ENCODE measurements at regions not wholly inside any gene's neighbourhood (a gene's known extent, or its start where the extent isn't known, plus 50 kb on each side); places are given as distances from the start of the nearest gene placed in this dataset.

DNA sequence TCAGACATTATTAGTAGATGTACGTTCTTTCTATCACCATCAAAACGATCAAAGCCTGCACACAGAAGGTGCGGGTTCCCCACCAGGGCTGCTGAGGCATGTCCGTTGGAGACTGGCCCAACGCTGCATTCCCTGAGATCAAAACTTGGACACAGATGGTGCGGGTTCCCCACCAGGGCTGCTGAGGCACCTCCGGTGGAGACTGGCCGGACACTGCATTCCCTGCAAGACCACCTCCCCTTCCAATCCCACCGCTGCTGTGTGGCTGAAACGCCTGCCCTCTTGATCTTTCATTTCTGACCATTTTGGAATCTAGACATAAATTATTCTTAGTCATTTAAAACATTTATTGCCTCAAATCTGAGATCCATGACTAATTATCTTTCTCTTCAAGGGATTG lies 254.2 kb upstream of the SALL3 start:
- FAIRE-seq: no peak
- no peaks in the 10 kb centered on the region for H3K36me3 ChIP-seq (ENCODE audit: control insufficient read depth in 2 of 2, extremely low read depth in 1 of 2, insufficient read depth in 2 of 2, low read length in 2 of 2)
- H3K9me1 ChIP-seq (ENCODE audit: control insufficient read depth, extremely low read depth, insufficient read depth, low read length): no peaks in the 10 kb centered on the region
- no peak for DNase-seq (ENCODE audit: low read depth, low spot score)
- dilution Hi-C loops (cut with MboI; ENCODE audit: extremely low pct_ligation_motif_present, low sequenced_read_pairs): no loop called here
- H2AFZ ChIP-seq (ENCODE audit: control insufficient read depth, low read length): no peak overlapping the region
- H4K20me1 ChIP-seq (ENCODE audit: control insufficient read depth, extremely low read depth, insufficient read depth, low read length): no peaks in the 10 kb centered on the region
- no peak overlapping the region for H3K27ac ChIP-seq (ENCODE audit: control insufficient read depth, insufficient read depth, low read length)
- no peak overlapping the region for H3K4me2 ChIP-seq (ENCODE audit: control insufficient read depth, extremely low read depth, insufficient read depth, low read depth, low read length)
- no peaks in the 10 kb centered on the region for H3K79me2 ChIP-seq (ENCODE audit: control insufficient read depth, insufficient read depth, low read length)
- peaks cover 2% of the 10 kb centered on the region for H3K9me3 ChIP-seq (ENCODE audit: control insufficient read depth, low read depth, low read length)
- H3K9ac ChIP-seq (ENCODE audit: control insufficient read depth, extremely low read depth, insufficient read depth, low read length): no peak overlapping the region
- no peak overlapping the region for H3K4me3 ChIP-seq (ENCODE audit: control insufficient read depth in 2 of 3, extremely low read depth in 1 of 3, insufficient read depth in 2 of 3, low read depth in 1 of 3, low read length in 3 of 3)
- H3K27me3 ChIP-seq (ENCODE audit: control insufficient read depth, extremely low read depth, insufficient read depth, low read length): no peaks in the 10 kb centered on the region
- TF ChIP-seq, protein P1, sequence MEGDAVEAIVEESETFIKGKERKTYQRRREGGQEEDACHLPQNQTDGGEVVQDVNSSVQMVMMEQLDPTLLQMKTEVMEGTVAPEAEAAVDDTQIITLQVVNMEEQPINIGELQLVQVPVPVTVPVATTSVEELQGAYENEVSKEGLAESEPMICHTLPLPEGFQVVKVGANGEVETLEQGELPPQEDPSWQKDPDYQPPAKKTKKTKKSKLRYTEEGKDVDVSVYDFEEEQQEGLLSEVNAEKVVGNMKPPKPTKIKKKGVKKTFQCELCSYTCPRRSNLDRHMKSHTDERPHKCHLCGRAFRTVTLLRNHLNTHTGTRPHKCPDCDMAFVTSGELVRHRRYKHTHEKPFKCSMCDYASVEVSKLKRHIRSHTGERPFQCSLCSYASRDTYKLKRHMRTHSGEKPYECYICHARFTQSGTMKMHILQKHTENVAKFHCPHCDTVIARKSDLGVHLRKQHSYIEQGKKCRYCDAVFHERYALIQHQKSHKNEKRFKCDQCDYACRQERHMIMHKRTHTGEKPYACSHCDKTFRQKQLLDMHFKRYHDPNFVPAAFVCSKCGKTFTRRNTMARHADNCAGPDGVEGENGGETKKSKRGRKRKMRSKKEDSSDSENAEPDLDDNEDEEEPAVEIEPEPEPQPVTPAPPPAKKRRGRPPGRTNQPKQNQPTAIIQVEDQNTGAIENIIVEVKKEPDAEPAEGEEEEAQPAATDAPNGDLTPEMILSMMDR (optimal IDR thresholded peaks at IDR 0.05 in 1 of 3, IDR thresholded peaks at IDR 0.05 in 1 of 3, conservative IDR thresholded peaks at IDR 0.05 in 1 of 3; ENCODE audit: extremely low read depth in 1 of 3, insufficient read depth in 2 of 3, low read length in 3 of 3): no peak
- TF ChIP-seq EZH2 (IDR thresholded peaks at IDR 0.05; ENCODE audit: low read length): no peak
- no peaks in the 10 kb centered on the region for H3K4me1 ChIP-seq (ENCODE audit: control insufficient read depth, extremely low read depth, insufficient read depth, low read length)

DNA sequence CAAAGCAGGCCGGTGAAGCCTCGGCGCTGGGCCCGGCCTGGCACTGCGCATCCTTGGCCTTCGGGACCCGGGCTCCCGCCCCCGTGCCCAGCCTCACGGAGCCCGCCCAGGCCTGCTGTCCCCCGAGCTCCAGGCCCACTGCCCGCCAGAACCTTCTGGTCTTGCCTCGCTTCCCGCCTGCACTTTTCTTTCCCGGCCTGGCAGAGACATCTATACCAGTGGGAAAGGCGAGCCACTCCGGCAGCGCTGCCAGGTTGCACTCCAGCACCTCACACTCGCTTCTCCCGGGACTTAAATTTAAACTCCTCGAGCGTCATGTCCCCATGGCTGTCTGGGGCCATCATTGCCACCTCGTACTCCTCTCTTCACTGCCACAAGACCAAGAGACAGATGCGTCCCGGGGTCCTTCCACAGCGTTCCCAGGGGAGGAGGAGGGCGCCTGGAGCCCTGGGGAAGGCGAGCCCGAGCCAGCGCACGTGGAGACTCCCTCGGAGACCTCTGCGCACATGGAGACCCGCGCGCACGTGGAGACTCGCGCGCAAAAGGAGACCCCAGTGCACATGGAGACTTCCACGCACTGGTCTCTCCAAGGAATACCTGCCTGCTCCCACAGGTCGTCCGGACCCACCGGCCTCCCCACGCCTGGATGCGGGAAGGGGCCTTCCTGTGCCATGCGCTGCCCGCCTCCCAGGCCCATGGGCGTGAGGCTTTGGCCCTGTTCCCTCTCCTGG lies 253.1 kb upstream of the SALL3 start:
- no peak for FAIRE-seq

More for the DNA sequence above, 253.1 kb upstream of the SALL3 start:
- no peaks in the 10 kb centered on the region for H4K20me1 ChIP-seq (ENCODE audit: control insufficient read depth, extremely low read depth, insufficient read depth, low read length)
- no peaks in the 10 kb centered on the region for H3K36me3 ChIP-seq (ENCODE audit: control insufficient read depth in 2 of 2, extremely low read depth in 1 of 2, insufficient read depth in 2 of 2, low read length in 2 of 2)
- no peaks in the 10 kb centered on the region for H3K4me1 ChIP-seq (ENCODE audit: control insufficient read depth, extremely low read depth, insufficient read depth, low read length)
- no peaks in the 10 kb centered on the region for H3K9me1 ChIP-seq (ENCODE audit: control insufficient read depth, extremely low read depth, insufficient read depth, low read length)
- H3K27me3 ChIP-seq (ENCODE audit: control insufficient read depth, extremely low read depth, insufficient read depth, low read length): no peaks in the 10 kb centered on the region
- H3K79me2 ChIP-seq (ENCODE audit: control insufficient read depth, insufficient read depth, low read length): no peaks in the 10 kb centered on the region
- dilution Hi-C loops (cut with MboI; ENCODE audit: extremely low pct_ligation_motif_present, low sequenced_read_pairs): no loop called here
- no peak overlapping the region for H3K4me2 ChIP-seq (ENCODE audit: control insufficient read depth, extremely low read depth, insufficient read depth, low read depth, low read length)
- H2AFZ ChIP-seq (ENCODE audit: control insufficient read depth, low read length): no peak overlapping the region
- no peak for DNase-seq (ENCODE audit: low read depth, low spot score)
- TF ChIP-seq, protein P1 (optimal IDR thresholded peaks at IDR 0.05 in 1 of 3, IDR thresholded peaks at IDR 0.05 in 1 of 3, conservative IDR thresholded peaks at IDR 0.05 in 1 of 3; ENCODE audit: extremely low read depth in 1 of 3, insufficient read depth in 2 of 3, low read length in 3 of 3): no peak
- no peak for TF ChIP-seq EZH2 (IDR thresholded peaks at IDR 0.05; ENCODE audit: low read length)
- H3K4me3 ChIP-seq (ENCODE audit: control insufficient read depth in 2 of 3, extremely low read depth in 1 of 3, insufficient read depth in 2 of 3, low read depth in 1 of 3, low read length in 3 of 3): no peak overlapping the region
- no peak overlapping the region for H3K9ac ChIP-seq (ENCODE audit: control insufficient read depth, extremely low read depth, insufficient read depth, low read length)
- peaks cover 6% of the 10 kb centered on the region for H3K9me3 ChIP-seq (ENCODE audit: control insufficient read depth, low read depth, low read length)
- H3K27ac ChIP-seq (ENCODE audit: control insufficient read depth, insufficient read depth, low read length): no peak overlapping the region

Measured in keratinocyte (primary cell).